Sigmoid colon (tissue), 4 donors: ENCODE measurements at regions not wholly inside any gene's neighbourhood (a gene's known extent, or its start where the extent isn't known, plus 50 kb on each side); places are given as distances from the start of the nearest gene placed in this dataset.

Experiments used
- POLR2AphosphoS5 ChIP-seq, 4 donors: sonication (generic); formaldehyde crosslinking; IDR thresholded peaks; one replicate each; pipeline ENCODE4 v1.6.1; 2017; ENCODE audit warnings: antibody characterized with exemption in 4 of 4
- TF ChIP-seq, protein P1 (sequence below), 4 experiments: fragments of 450-650 bp in 3 of 4; fragments of 200-600 bp in 1 of 4; IDR thresholded peaks; one replicate each; pipeline ENCODE4 v1.5.1; 2016 to 2019; ENCODE audit warnings: antibody characterized with exemption in 4 of 4, mild to moderate bottlenecking in 3 of 4, moderate library complexity in 2 of 4

- TF ChIP-seq, protein P1, sequence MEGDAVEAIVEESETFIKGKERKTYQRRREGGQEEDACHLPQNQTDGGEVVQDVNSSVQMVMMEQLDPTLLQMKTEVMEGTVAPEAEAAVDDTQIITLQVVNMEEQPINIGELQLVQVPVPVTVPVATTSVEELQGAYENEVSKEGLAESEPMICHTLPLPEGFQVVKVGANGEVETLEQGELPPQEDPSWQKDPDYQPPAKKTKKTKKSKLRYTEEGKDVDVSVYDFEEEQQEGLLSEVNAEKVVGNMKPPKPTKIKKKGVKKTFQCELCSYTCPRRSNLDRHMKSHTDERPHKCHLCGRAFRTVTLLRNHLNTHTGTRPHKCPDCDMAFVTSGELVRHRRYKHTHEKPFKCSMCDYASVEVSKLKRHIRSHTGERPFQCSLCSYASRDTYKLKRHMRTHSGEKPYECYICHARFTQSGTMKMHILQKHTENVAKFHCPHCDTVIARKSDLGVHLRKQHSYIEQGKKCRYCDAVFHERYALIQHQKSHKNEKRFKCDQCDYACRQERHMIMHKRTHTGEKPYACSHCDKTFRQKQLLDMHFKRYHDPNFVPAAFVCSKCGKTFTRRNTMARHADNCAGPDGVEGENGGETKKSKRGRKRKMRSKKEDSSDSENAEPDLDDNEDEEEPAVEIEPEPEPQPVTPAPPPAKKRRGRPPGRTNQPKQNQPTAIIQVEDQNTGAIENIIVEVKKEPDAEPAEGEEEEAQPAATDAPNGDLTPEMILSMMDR (IDR thresholded peaks at IDR 0.05), result no peak
- no peak for TF ChIP-seq POLR2AphosphoS5 (IDR thresholded peaks at IDR 0.05)
Observed at GRCh38 chr10:121158988-121159579, 307.9 kb downstream of the WDR11 start.
